ENCODE measurements at regions not wholly inside any gene's neighbourhood (a gene's known extent, or its start where the extent isn't known, plus 50 kb on each side); places are given as distances from the start of the nearest gene placed in this dataset.

- no peak for TF ChIP-seq FOSL1 (IDR thresholded peaks at IDR 0.05; ENCODE audit: insufficient read depth, low read depth, low read length)
- no peak for TF ChIP-seq KDM4A (IDR thresholded peaks at IDR 0.05; ENCODE audit: low read depth, low read length, severe bottlenecking)
- no peak for TF ChIP-seq TAF7 (optimal IDR thresholded peaks at IDR 0.05; ENCODE audit: borderline replicate concordance, low read depth, low read length)
- no peak for TF ChIP-seq CHD1 (IDR thresholded peaks at IDR 0.05; ENCODE audit: low read depth, low read length)
- TF ChIP-seq CEBPB (IDR thresholded peaks at IDR 0.05; ENCODE audit: low read depth, low read length): no peak
- TF ChIP-seq SIX5 (IDR thresholded peaks at IDR 0.05; ENCODE audit: low read depth, low read length): no peak
These were observed 588.3 kb downstream of the DNAH5 start (continued) for GRCh38 chr5:13356226-13356625.

All from H1 (cell line).